Stimulated activated CD4-positive, alpha-beta T cell treated with anti-CD3 and anti-CD28 coated beads, Interleukin-1b, Interleukin-23, amount 100 ng/mL, for 1 hour (primary cell): ENCODE measurements at regions not wholly inside any gene's neighbourhood (a gene's known extent, or its start where the extent isn't known, plus 50 kb on each side); places are given as distances from the start of the nearest gene placed in this dataset.
"Not testable (repeated sequence)": the region's sequence is repeated elsewhere in the genome, so short reads cannot be mapped to it uniquely, and the experiment has no call there.

ENCODE experiments used
- DNase-seq, 2 donors: peaks; one replicate each; pipeline ENCODE4 v3.0.0-alpha.2; 2020; ENCODE audit warnings: low read depth in 2 of 2

- DNase-seq: no peak
Measured at GRCh38 chr7:34207810-34208209, 302.5 kb downstream of the BMPER start.

- no peak for DNase-seq
Measured at GRCh38 chr7:34208878-34209621, 303.7 kb downstream of the BMPER start.

GRCh38 chr7:34211018-34211417 lies 305.7 kb downstream of the BMPER start:
- DNase-seq: no peak

DNA sequence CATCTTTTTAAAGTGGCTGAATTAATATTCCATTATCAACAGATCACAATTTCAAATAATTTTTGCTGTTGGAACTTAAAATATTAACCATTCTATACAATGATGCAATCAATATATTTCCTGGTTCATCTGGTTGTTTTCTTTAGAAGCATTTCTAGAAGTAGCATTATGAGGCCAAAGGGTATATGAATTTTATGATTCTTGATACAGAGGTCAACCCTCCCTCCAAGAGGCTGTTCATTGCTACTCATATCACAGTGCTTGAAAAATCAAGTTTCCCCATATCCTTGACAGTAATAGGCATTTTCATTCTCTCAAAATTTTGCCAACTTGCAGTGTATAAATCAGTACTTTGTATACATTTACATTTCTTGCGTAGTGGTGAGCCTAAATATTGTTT lies 312.6 kb downstream of the BMPER start:
- DNase-seq: no peak

GRCh38 chr7:34219153-34219718 lies 313.9 kb downstream of the BMPER start:
- no peak for DNase-seq

DNA sequence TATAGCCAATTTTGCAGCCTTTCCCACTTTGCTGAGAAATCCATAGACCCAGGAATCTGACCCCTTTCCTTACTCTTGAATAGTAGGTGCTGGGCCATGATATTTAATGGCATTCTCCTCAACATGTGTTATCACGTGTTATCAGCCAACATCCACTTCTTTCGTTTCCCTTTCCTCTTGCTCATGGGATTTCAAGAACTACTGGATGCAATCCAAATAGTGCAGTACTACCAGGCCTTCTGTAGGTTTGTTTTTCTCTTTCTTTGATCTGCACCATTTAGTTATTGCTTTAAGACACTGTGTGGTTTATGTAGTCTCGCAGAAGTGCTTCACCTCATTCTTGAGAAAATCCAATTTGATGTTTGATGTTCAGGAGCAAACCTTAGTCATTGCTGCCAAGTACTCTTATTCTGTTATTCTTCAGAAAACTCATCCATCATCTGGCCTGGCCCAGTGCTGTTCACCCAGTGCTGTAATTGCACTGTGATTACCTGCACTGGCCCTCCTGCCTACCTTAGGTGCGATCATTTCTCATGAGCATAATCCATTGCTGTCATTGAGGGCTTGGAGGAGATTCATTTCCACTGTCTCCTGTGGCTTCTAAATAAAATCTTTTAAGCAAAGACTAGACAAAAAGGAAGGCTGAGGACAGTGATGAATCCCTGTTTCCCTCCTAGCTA lies 315.3 kb downstream of the BMPER start:
- no peak for DNase-seq

DNA sequence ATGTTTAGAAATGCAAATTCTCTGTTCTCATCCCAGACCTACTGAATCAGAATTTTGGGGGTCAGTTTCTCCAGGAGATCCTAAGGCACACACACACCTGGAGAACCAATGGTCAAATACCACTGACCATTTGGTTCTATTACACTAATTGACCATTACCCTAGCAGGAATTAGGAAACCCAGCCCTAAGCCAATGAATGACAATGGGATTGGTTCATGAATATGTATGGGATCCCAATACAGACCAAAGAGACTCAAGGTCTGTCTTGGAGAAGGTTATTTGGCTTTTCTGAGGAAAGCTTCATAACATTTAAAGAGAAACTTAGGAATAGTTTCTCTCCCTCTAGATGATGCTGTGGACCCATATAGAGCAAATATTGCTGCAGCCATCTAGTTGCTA lies 317.0 kb downstream of the BMPER start:
- no peak for DNase-seq

DNA sequence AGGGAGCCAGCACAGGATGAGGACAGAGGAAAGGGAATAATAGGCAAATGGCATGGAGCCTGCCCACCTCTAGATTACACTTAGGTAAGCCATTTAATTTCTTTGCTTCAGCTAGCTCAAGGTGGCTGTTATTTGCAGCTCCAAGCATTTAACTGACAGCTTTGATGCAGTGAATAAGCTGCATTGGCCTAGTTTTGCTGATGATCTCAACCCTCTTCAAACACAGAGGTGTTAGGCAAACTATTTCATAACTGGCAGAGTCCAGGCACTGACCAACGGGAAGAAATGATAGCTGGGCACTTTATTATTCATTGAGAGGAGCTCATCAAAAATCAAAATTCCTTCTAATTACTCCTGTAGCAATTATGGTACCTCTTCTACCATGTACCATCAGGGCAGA lies 317.4 kb downstream of the BMPER start:
- DNase-seq: no peak

GRCh38 chr7:34224281-34224680 lies 318.9 kb downstream of the BMPER start:
- no peak for DNase-seq

- DNase-seq: no peak
Measured at GRCh38 chr7:34225193-34225592, 319.9 kb downstream of the BMPER start.

DNA sequence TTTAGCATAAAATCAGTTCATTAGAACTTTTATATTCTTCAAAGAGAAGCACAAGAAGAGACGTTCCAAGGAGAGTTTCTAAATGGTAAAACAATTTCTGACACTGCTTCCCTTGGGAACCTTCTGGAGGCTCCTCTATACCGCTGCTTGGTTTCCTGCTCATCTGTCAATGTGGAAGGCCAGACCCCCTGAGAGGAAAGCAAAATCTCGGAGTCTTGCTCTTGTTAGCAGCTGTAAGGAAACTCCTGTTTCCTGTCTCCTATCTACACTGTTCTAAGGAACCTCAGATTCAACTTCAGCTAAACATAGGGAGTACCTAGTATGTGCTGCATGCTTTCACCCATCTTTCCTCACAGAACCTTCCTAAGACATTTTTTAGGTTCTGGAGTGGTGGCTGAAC lies 322.2 kb downstream of the BMPER start:
- no peak for DNase-seq

DNA sequence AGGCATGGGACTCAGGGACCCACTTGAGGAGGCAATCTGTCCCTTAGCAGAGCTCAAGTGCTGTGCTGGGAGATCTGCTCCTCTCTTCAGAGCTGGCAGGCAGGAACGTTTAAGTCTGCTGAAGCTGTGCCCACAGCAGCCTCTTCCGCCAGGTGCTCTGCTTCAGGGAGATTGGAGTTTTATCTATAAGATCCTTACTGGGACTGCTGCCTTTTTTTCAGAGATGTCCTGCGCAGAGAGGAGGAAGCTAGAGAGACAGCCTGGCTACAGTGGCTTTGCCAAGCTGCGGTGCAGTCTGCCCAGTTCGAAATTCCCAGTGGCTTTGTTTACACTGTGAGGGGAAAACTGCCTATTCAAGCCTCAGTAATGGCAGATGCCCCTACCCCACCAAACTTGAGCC lies 329.8 kb downstream of the BMPER start:
- not testable (repeated sequence) for DNase-seq

- no peak for DNase-seq
Measured at GRCh38 chr7:34236057-34236456, 330.7 kb downstream of the BMPER start.

DNA sequence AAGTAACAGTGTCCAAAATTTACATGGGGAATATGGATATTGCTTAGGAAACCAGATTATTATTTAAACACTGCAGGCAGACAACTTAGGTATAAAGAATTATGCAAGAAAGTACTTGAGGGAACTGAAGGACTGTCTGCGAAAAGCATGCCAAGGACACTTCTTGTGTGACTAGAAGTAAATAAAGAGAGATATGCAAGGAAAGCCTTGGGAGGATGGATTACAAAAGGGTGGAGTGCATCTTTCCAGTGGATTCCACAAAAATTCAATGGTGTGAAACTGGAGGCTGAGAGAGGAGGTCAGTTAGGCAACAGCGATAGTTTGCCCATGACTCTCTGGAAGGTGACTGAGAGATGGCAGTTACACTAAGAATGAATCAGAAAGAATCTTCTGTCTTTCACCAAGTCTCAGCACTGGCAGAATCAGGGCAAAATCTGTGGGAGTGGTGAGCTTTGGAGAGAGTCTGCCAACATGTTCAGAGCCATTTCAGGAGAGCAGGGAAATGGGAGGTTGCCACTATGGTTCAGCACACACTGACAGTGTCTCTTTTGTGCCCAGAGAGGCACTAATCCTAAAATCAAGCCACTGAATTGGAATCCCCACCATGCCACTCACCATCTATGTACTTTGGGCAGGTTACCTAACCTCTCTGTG lies 331.6 kb downstream of the BMPER start:
- no peak for DNase-seq

DNA sequence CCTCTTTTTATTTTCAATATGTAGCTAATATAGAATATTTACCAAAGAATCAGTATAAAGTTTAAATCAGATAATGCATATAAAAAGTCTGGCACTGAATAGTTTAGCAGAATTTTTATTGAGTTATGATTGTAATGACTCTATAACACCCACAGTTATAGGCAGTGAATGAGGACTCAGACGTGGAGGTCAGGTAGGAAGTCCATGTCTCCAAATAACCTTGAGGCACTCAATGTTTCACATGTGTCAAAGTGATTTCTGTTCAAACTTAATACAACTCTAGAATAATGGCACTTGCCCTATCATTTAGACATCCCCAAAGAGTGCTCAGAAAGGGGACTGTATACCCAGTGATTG lies 332.1 kb downstream of the BMPER start:
- DNase-seq: no peak

DNA sequence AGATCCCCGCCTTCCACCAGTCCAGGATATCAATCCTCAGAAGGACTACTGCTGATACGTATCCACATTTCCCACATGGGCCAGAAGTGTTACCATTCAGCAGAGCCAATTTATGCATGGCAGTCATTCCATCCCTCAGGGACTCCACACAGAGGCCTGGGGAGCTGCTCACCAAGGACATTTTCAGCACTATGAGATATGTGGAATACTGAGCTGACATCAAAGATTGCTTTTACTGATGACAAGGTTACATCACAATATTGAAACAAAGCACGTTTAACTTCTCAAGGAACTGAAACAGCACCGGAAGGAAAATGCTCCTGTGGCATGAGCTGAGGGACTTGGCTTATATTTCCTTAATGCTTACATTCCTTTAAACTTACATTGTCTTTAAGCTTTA lies 335.1 kb downstream of the BMPER start:
- DNase-seq: no peak

- no peak for DNase-seq
Measured at GRCh38 chr7:34242391-34242790, 337.1 kb downstream of the BMPER start.

GRCh38 chr7:34245246-34245645 lies 339.9 kb downstream of the BMPER start:
- no peak for DNase-seq

GRCh38 chr7:34247468-34247867 lies 342.1 kb downstream of the BMPER start:
- no peak for DNase-seq

GRCh38 chr7:34249192-34249591 lies 343.9 kb downstream of the BMPER start:
- DNase-seq: no peak

DNA sequence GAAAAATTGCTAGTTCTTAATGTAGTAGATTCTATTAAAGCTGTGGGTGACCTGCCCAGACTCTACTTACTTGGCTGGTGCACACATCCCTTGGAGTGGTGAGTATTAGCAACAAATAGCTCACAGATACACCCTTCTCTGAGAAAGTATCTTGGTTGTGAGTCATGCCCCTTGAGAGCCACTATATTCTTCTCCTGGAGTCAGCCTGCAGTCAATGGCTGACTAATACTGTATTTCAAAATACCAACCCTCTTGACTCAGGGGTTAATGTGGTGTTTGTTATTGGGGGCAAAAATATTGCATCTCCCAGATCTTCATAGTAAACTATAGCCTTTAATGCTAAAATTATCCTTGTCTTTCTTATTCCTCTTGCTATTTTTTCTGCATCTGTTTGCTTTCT lies 354.9 kb downstream of the BMPER start:
- DNase-seq: no peak

GRCh38 chr7:34263168-34263567 lies 357.8 kb downstream of the BMPER start:
- no peak for DNase-seq

GRCh38 chr7:34269084-34269483 lies 363.7 kb downstream of the BMPER start:
- no peak for DNase-seq
